Thoracic aorta (tissue), 2 donors: ENCODE measurements at regions not wholly inside any gene's neighbourhood (a gene's known extent, or its start where the extent isn't known, plus 50 kb on each side); places are given as distances from the start of the nearest gene placed in this dataset.
"Not testable (repeated sequence)": the region's sequence is repeated elsewhere in the genome, so short reads cannot be mapped to it uniquely, and the experiment has no call there.

Source experiments
- ATAC-seq: fragments of 150-250 bp; one replicate; pipeline ENCODE4 v1.8.0; 2017; ENCODE audit warnings: low read depth; ENCODE audit not compliant: insufficient number of reproducible peaks, low FRiP score
- DNase-seq: peaks from one replicate; pipeline ENCODE4 v3.0.0-alpha.2; 2020; ENCODE audit warnings: low spot score
- H3K27ac ChIP-seq, 2 donors: fragments of 200-600 bp; sonication (generic); 1 replicate in 1 of 2; 2 replicates in 1 of 2; pipeline ENCODE4 v1.5.1; 2016; ENCODE audit warnings: mild to moderate bottlenecking in 2 of 2, moderate library complexity in 2 of 2
- H3K27me3 ChIP-seq: fragments of 200-600 bp; sonication (generic); replicated peaks from 2 replicates; pipeline ENCODE4 v1.6.0; 2016; ENCODE audit warnings: mild to moderate bottlenecking; ENCODE audit not compliant: insufficient read depth
- H3K36me3 ChIP-seq: fragments of 200-600 bp; sonication (generic); one replicate; pipeline ENCODE4 v1.5.1; 2016
- H3K4me1 ChIP-seq, 2 donors: fragments of 200-600 bp; sonication (generic); 1 replicate in 1 of 2; 2 replicates in 1 of 2; pipeline versions ENCODE4 v1.5.1 to v1.6.0; 2016; ENCODE audit warnings: low read depth in 2 of 2, mild to moderate bottlenecking in 1 of 2; ENCODE audit not compliant: control insufficient read depth in 1 of 2
- H3K4me3 ChIP-seq: fragments of 200-600 bp; sonication (generic); 2 replicates; pipeline ENCODE4 v1.5.1; 2016; ENCODE audit warnings: mild to moderate bottlenecking
- H3K9me3 ChIP-seq: fragments of 200-600 bp; sonication (generic); 2 replicates; pipeline ENCODE4 v1.5.1; 2016
- TF ChIP-seq, protein P1 (sequence below): fragments of 200-600 bp; sonication (generic); IDR thresholded peaks from one replicate; pipeline ENCODE4 v1.5.1; 2019; ENCODE audit warnings: antibody characterized with exemption

DNA sequence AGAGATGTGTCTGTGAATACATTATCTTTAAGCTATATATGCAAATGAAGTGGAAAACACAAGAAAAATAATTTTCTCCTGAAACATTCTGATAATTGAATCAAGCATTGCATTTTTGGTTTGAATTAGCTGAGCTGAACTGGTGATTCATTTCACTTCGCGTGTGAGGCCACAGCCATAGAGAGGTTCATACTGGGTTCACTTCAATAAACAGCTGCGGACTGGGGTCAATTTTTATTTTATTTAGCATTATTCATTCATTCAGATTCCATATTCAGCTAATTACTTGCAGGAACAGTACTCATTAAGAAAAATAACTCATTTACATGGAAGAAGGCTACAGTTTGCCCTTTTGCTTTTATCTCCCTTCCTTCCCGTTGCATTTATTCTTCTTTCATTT lies 195.2 kb upstream of the LRIG3 start:
- Histone ChIP-seq H3K4me1 (peaks cover 4 to 23% of the 10 kb centered on the region in 2 donors), H3K27ac (no peak overlapping the region), H3K27me3 (no peaks in the 10 kb centered on the region), H3K4me3 (no peak overlapping the region), H3K9me3 (no peaks in the 10 kb centered on the region), H3K36me3 (no peaks in the 10 kb centered on the region)
- TF ChIP-seq, protein P1, sequence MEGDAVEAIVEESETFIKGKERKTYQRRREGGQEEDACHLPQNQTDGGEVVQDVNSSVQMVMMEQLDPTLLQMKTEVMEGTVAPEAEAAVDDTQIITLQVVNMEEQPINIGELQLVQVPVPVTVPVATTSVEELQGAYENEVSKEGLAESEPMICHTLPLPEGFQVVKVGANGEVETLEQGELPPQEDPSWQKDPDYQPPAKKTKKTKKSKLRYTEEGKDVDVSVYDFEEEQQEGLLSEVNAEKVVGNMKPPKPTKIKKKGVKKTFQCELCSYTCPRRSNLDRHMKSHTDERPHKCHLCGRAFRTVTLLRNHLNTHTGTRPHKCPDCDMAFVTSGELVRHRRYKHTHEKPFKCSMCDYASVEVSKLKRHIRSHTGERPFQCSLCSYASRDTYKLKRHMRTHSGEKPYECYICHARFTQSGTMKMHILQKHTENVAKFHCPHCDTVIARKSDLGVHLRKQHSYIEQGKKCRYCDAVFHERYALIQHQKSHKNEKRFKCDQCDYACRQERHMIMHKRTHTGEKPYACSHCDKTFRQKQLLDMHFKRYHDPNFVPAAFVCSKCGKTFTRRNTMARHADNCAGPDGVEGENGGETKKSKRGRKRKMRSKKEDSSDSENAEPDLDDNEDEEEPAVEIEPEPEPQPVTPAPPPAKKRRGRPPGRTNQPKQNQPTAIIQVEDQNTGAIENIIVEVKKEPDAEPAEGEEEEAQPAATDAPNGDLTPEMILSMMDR: no peak
- ATAC-seq (no peak), DNase-seq (no peak)

DNA sequence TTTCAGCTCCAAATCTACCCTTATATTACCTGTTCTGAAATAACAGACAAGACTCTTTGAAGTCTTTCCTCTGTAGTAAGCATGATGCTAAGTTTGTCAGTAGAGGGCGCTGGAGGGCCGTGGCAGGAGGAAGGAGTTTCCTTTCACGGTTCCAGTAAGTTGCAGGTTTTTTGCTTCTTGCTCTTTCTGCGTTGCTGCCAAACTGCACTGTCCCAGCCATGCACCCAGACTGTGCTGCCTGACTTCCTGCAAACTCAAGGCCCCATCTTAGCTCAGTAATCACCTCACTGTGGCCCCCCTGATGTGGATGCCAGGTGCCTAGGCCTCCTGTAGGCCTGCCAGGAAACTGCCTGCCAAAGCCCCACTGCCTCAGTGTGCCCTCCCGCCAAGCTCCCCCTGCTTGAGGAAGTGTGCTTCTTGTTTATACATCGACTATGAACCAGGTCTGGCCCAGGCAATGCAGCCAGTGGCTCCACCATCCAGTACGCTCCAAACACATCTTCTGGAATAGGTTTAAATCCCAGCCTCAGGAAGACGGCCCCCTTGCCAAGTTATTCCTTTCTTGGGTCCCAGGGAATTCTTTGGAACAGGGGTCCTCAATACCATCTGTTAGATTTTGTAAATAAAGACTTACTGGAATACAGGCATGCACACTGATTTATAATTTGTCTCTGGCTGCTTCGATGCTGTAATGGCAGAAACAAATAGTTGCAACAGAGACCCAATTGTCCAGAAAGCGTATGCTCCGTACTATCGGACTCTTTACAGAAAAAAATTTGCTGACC lies 193.7 kb upstream of the LRIG3 start:
- peak; percentile 40 for DNase-seq
- Histone ChIP-seq H3K27me3 (no peaks in the 10 kb centered on the region), H3K4me3 (no peak overlapping the region), H3K27ac (no peak overlapping the region), H3K4me1 (peaks cover 0 to 8% of the 10 kb centered on the region in 2 donors), H3K36me3 (no peaks in the 10 kb centered on the region), H3K9me3 (no peaks in the 10 kb centered on the region)
- TF ChIP-seq, protein P1: peak; percentile 91
- peak; percentile 78 for ATAC-seq

- Histone ChIP-seq H3K27ac (no peak overlapping the region), H3K4me3 (no peak overlapping the region), H3K36me3 (no peaks in the 10 kb centered on the region), H3K4me1 (peaks cover 0 to 6% of the 10 kb centered on the region in 2 donors), H3K9me3 (no peaks in the 10 kb centered on the region), H3K27me3 (no peaks in the 10 kb centered on the region)
- TF ChIP-seq, protein P1: no peak
- no peak for ATAC-seq
- no peak for DNase-seq
Measured at GRCh38 chr12:59111851-59112250, 191.5 kb upstream of the LRIG3 start.

DNA sequence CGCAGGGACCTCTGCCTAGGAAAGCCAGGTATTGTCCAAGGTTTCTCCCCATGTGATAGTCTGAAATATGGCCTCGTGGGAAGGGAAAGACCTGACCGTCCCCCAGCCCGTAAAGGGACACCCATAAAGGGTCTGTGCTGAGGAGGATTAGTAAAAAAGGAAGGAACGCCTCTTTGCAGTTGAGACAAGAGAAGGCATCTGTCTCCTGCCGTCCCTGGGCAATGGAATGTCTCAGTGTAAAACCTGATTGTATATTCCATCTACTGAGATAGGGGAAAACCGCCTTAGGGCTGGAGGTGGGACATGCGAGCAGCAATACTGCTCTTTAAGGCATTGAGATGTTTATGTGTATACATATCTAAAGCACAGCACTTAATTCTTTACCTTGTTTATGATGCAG lies 188.2 kb upstream of the LRIG3 start:
- not testable (repeated sequence) for ATAC-seq, H3K4me1 ChIP-seq, H3K27ac ChIP-seq, DNase-seq, H3K9me3 ChIP-seq, H3K4me3 ChIP-seq, H3K36me3 ChIP-seq, H3K27me3 ChIP-seq

DNA sequence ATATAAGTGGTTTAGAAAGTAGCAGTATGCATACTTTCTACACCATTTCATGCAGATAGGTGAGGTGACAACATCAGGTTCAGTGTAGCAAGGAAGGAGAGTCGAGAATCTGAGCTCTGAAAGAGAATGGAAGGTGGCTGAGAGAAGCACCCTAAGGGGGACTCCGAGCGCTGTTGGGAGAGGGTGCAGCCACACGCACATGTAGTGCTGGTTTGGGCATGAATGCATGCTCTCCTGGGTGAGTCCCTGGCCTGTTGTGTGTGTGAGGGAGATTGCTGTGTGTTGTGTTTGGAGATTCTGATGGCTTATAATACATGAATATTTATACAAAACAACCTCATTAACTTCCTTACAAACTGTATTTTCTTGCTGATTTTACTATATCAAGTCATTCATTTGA lies 180.3 kb upstream of the LRIG3 start:
- TF ChIP-seq, protein P1: no peak
- Histone ChIP-seq H3K4me3 (no peak overlapping the region), H3K27me3 (no peaks in the 10 kb centered on the region), H3K9me3 (no peaks in the 10 kb centered on the region), H3K36me3 (no peaks in the 10 kb centered on the region), H3K27ac (no peak overlapping the region), H3K4me1 (no peaks in the 10 kb centered on the region)
- ATAC-seq: no peak
- DNase-seq: no peak

GRCh38 chr12:59097876-59098275 lies 177.6 kb upstream of the LRIG3 start:
- Histone ChIP-seq H3K27ac (no peak overlapping the region), H3K4me1 (no peaks in the 10 kb centered on the region), H3K9me3 (no peaks in the 10 kb centered on the region), H3K27me3 (no peaks in the 10 kb centered on the region), H3K4me3 (no peak overlapping the region), H3K36me3 (no peaks in the 10 kb centered on the region)
- ATAC-seq: no peak
- TF ChIP-seq, protein P1: no peak
- DNase-seq: no peak
